NB4 (cell line): ENCODE measurements at regions not wholly inside any gene's neighbourhood (a gene's known extent, or its start where the extent isn't known, plus 50 kb on each side); places are given as distances from the start of the nearest gene placed in this dataset.

Source experiments
- CTCF ChIP-seq: IDR thresholded peaks from one replicate; pipeline ENCODE4 v1.5.1; 2012; ENCODE audit warnings: low read depth, low read length
- POLR2A ChIP-seq: IDR thresholded peaks from 2 replicates; pipeline ENCODE4 v1.6.1; 2011; ENCODE audit warnings: mild to moderate bottlenecking; ENCODE audit not compliant: insufficient read length; ENCODE audit errors: extremely low read depth

GRCh38 chr2:224121406-224122067, 82.5 kb upstream of the SERPINE2 start:
- TF ChIP-seq CTCF: no peak
- TF ChIP-seq POLR2A: no peak
